ENCODE measurements at regions not wholly inside any gene's neighbourhood (a gene's known extent, or its start where the extent isn't known, plus 50 kb on each side); places are given as distances from the start of the nearest gene placed in this dataset.

GRCh38 chr14:38775986-38776385 lies 327.0 kb downstream of the SEC23A start:
- no peak for DNase-seq (ENCODE audit: low read depth in 2 of 3, low spot score in 2 of 3)

GRCh38 chr14:38774162-38774561 lies 328.9 kb downstream of the SEC23A start:
- DNase-seq (ENCODE audit: low read depth in 2 of 3, low spot score in 2 of 3), result no peak

GRCh38 chr14:38770251-38770650 lies 332.8 kb downstream of the SEC23A start:
- no peak for DNase-seq (ENCODE audit: low read depth in 2 of 3, low spot score in 2 of 3)

GRCh38 chr14:38762845-38763244 lies 340.2 kb downstream of the SEC23A start:
- DNase-seq (ENCODE audit: low read depth in 2 of 3, low spot score in 2 of 3), result no peak

- no peak for DNase-seq (ENCODE audit: low read depth in 2 of 3, low spot score in 2 of 3)
Measured at GRCh38 chr14:38762426-38762825, 340.6 kb downstream of the SEC23A start.

- DNase-seq (ENCODE audit: low read depth in 2 of 3, low spot score in 2 of 3), result no peak
Measured at GRCh38 chr14:38761033-38761432, 342.0 kb downstream of the SEC23A start.

GRCh38 chr14:38758661-38759060 lies 344.4 kb downstream of the SEC23A start:
- no peak for DNase-seq (ENCODE audit: low read depth in 2 of 3, low spot score in 2 of 3)

- DNase-seq (ENCODE audit: low read depth in 2 of 3, low spot score in 2 of 3), result no peak
Measured at GRCh38 chr14:38755036-38755435, 348.0 kb downstream of the SEC23A start.

GRCh38 chr14:38752750-38753149 lies 350.3 kb downstream of the SEC23A start:
- no peak for DNase-seq (ENCODE audit: low read depth in 2 of 3, low spot score in 2 of 3)

GRCh38 chr14:38752341-38752740 lies 350.7 kb downstream of the SEC23A start:
- DNase-seq (ENCODE audit: low read depth in 2 of 3, low spot score in 2 of 3), result no peak

- no peak for DNase-seq (ENCODE audit: low read depth in 2 of 3, low spot score in 2 of 3)
Measured at GRCh38 chr14:38751459-38751858, 351.6 kb downstream of the SEC23A start.

- DNase-seq (ENCODE audit: low read depth in 2 of 3, low spot score in 2 of 3), result no peak
Measured at GRCh38 chr14:38749936-38750335, 353.1 kb downstream of the SEC23A start.

- DNase-seq (ENCODE audit: low read depth in 2 of 3, low spot score in 2 of 3), result no peak
Measured at GRCh38 chr14:38745861-38746260, 357.2 kb downstream of the SEC23A start.

GRCh38 chr14:38743966-38744584 lies 359.0 kb downstream of the SEC23A start:
- no peak for DNase-seq (ENCODE audit: low read depth in 2 of 3, low spot score in 2 of 3)

- DNase-seq (ENCODE audit: low read depth in 2 of 3, low spot score in 2 of 3), result no peak
Measured at GRCh38 chr14:38737686-38738407, 365.2 kb downstream of the SEC23A start.

GRCh38 chr14:38735005-38735404 lies 368.0 kb downstream of the SEC23A start:
- DNase-seq (ENCODE audit: low read depth in 2 of 3, low spot score in 2 of 3), result no peak

GRCh38 chr14:38731962-38732361 lies 371.1 kb downstream of the SEC23A start:
- DNase-seq (ENCODE audit: low read depth in 2 of 3, low spot score in 2 of 3), result no peak

GRCh38 chr14:38730420-38730819 lies 372.6 kb downstream of the SEC23A start:
- DNase-seq (ENCODE audit: low read depth in 2 of 3, low spot score in 2 of 3), result no peak

- DNase-seq (ENCODE audit: low read depth in 2 of 3, low spot score in 2 of 3), result no peak
Measured at GRCh38 chr14:38727731-38728130, 375.3 kb downstream of the SEC23A start.

GRCh38 chr14:38724621-38725020 lies 378.4 kb downstream of the SEC23A start:
- no peak for DNase-seq (ENCODE audit: low read depth in 2 of 3, low spot score in 2 of 3)

- no peak for DNase-seq (ENCODE audit: low read depth in 2 of 3, low spot score in 2 of 3)
Measured at GRCh38 chr14:38723959-38724358, 379.1 kb downstream of the SEC23A start.

GRCh38 chr14:38723277-38723676 lies 379.8 kb downstream of the SEC23A start:
- no peak for DNase-seq (ENCODE audit: low read depth in 2 of 3, low spot score in 2 of 3)

All from activated CD8-positive, alpha-beta memory T cell treated with anti-CD3 and anti-CD28 coated beads for 48 hours (primary cell).